ENCODE measurements at regions not wholly inside any gene's neighbourhood (a gene's known extent, or its start where the extent isn't known, plus 50 kb on each side); places are given as distances from the start of the nearest gene placed in this dataset.

DNA sequence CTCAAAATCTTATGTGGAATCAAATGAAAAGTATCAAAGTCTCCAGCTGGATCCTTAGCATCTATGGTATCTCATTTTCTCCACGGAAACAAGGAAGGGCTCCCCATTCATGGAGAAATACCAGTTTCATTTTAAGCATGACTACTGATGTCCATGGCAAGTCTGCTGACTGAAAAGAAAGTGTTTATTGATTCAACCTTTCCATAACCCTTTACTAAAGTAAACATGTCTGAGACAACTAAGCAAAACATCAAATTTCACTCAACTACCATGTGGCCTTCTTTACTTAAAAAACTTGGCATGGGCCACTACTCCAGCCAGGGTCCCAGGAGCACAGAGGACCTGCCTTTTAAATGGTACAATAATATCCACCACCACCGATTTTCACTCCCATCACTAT, 928.0 kb upstream of the SOX9 start (continued):
- TF ChIP-seq, protein P1, sequence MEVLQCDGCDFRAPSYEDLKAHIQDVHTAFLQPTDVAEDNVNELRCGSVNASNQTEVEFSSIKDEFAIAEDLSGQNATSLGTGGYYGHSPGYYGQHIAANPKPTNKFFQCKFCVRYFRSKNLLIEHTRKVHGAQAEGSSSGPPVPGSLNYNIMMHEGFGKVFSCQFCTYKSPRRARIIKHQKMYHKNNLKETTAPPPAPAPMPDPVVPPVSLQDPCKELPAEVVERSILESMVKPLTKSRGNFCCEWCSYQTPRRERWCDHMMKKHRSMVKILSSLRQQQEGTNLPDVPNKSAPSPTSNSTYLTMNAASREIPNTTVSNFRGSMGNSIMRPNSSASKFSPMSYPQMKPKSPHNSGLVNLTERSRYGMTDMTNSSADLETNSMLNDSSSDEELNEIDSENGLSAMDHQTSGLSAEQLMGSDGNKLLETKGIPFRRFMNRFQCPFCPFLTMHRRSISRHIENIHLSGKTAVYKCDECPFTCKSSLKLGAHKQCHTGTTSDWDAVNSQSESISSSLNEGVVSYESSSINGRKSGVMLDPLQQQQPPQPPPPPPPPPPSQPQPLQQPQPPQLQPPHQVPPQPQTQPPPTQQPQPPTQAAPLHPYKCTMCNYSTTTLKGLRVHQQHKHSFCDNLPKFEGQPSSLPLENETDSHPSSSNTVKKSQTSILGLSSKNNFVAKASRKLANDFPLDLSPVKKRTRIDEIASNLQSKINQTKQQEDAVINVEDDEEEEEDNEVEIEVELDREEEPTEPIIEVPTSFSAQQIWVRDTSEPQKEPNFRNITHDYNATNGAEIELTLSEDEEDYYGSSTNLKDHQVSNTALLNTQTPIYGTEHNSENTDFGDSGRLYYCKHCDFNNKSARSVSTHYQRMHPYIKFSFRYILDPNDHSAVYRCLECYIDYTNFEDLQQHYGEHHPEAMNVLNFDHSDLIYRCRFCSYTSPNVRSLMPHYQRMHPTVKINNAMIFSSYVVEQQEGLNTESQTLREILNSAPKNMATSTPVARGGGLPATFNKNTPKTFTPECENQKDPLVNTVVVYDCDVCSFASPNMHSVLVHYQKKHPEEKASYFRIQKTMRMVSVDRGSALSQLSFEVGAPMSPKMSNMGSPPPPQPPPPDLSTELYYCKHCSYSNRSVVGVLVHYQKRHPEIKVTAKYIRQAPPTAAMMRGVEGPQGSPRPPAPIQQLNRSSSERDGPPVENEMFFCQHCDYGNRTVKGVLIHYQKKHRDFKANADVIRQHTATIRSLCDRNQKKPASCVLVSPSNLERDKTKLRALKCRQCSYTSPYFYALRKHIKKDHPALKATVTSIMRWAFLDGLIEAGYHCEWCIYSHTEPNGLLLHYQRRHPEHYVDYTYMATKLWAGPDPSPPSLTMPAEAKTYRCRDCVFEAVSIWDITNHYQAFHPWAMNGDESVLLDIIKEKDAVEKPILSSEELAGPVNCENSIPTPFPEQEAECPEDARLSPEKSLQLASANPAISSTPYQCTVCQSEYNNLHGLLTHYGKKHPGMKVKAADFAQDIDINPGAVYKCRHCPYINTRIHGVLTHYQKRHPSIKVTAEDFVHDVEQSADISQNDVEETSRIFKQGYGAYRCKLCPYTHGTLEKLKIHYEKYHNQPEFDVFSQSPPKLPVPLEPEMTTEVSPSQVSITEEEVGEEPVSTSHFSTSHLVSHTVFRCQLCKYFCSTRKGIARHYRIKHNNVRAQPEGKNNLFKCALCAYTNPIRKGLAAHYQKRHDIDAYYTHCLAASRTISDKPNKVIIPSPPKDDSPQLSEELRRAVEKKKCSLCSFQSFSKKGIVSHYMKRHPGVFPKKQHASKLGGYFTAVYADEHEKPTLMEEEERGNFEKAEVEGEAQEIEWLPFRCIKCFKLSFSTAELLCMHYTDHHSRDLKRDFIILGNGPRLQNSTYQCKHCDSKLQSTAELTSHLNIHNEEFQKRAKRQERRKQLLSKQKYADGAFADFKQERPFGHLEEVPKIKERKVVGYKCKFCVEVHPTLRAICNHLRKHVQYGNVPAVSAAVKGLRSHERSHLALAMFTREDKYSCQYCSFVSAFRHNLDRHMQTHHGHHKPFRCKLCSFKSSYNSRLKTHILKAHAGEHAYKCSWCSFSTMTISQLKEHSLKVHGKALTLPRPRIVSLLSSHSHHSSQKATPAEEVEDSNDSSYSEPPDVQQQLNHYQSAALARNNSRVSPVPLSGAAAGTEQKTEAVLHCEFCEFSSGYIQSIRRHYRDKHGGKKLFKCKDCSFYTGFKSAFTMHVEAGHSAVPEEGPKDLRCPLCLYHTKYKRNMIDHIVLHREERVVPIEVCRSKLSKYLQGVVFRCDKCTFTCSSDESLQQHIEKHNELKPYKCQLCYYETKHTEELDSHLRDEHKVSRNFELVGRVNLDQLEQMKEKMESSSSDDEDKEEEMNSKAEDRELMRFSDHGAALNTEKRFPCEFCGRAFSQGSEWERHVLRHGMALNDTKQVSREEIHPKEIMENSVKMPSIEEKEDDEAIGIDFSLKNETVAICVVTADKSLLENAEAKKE (CRISPR knock-in tag; IDR thresholded peaks at IDR 0.05) = no peak
- TF ChIP-seq ZNF114 (CRISPR knock-in tag; IDR thresholded peaks at IDR 0.05) = no peak
- no peak for TF ChIP-seq JUNB (IDR thresholded peaks at IDR 0.05; ENCODE audit: unreplicated experiment)
- TF ChIP-seq CREB1 (CRISPR knock-in tag; IDR thresholded peaks at IDR 0.05; ENCODE audit: low read depth) = no peak
- TF ChIP-seq ZNF331 (CRISPR knock-in tag; IDR thresholded peaks at IDR 0.05; ENCODE audit: low read depth) = no peak
- no peak for TF ChIP-seq NANOG (IDR thresholded peaks at IDR 0.05; ENCODE audit: borderline replicate concordance)
- TF ChIP-seq, protein P2, sequence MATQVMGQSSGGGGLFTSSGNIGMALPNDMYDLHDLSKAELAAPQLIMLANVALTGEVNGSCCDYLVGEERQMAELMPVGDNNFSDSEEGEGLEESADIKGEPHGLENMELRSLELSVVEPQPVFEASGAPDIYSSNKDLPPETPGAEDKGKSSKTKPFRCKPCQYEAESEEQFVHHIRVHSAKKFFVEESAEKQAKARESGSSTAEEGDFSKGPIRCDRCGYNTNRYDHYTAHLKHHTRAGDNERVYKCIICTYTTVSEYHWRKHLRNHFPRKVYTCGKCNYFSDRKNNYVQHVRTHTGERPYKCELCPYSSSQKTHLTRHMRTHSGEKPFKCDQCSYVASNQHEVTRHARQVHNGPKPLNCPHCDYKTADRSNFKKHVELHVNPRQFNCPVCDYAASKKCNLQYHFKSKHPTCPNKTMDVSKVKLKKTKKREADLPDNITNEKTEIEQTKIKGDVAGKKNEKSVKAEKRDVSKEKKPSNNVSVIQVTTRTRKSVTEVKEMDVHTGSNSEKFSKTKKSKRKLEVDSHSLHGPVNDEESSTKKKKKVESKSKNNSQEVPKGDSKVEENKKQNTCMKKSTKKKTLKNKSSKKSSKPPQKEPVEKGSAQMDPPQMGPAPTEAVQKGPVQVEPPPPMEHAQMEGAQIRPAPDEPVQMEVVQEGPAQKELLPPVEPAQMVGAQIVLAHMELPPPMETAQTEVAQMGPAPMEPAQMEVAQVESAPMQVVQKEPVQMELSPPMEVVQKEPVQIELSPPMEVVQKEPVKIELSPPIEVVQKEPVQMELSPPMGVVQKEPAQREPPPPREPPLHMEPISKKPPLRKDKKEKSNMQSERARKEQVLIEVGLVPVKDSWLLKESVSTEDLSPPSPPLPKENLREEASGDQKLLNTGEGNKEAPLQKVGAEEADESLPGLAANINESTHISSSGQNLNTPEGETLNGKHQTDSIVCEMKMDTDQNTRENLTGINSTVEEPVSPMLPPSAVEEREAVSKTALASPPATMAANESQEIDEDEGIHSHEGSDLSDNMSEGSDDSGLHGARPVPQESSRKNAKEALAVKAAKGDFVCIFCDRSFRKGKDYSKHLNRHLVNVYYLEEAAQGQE (IDR thresholded peaks at IDR 0.05; ENCODE audit: unreplicated experiment) = no peak
- TF ChIP-seq, protein P3, sequence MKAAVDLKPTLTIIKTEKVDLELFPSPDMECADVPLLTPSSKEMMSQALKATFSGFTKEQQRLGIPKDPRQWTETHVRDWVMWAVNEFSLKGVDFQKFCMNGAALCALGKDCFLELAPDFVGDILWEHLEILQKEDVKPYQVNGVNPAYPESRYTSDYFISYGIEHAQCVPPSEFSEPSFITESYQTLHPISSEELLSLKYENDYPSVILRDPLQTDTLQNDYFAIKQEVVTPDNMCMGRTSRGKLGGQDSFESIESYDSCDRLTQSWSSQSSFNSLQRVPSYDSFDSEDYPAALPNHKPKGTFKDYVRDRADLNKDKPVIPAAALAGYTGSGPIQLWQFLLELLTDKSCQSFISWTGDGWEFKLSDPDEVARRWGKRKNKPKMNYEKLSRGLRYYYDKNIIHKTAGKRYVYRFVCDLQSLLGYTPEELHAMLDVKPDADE (IDR thresholded peaks at IDR 0.05) = no peak
- TF ChIP-seq EZH2phosphoT487 (IDR thresholded peaks at IDR 0.05; ENCODE audit: unreplicated experiment) = no peak

Data from GM23338 (cell line).